ENCODE measurements at regions not wholly inside any gene's neighbourhood (a gene's known extent, or its start where the extent isn't known, plus 50 kb on each side); places are given as distances from the start of the nearest gene placed in this dataset.

DNA sequence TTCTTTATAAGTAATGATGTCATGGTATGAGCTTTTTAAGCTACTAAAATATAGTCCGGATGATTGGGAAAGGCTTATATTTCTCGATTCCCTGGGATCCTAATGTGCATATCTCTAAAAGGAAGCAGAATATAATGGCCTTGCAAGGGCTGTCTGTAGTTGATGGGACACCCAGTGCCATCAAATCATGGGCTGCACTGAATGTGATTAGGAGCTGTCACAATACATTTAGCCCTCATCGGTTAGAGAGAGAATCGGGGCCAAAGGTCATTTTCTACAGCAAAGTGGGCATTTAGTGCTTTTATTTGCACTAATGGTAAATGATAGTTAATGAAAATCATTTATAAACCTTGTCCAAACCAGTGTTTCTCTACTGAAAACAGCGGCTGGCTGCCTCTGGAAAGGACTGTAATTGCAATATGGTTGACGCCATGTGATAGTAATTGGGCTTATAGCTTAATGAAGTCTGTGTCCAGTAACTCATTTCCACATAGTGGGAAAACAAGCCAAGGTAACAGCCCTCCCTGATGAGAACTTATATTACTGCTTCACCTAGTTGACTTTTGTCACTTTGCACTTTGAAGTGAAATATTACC is 265.0 kb upstream of the AZI2 start:
- no peak for TF ChIP-seq CTCF (conservative IDR thresholded peaks at IDR 0.05; ENCODE audit: low read depth, low read length)
- no peaks in the 10 kb centered on the region for H3K27me3 ChIP-seq (ENCODE audit: insufficient read depth, low read depth)
- H3K79me2 ChIP-seq (ENCODE audit: insufficient read depth, low read depth): no peaks in the 10 kb centered on the region

GRCh38 chr3:28615071-28615470 is 266.4 kb upstream of the AZI2 start:
- Histone ChIP-seq H3K4me1 (ENCODE audit: low read depth, poor library complexity, severe bottlenecking) (no peaks in the 10 kb centered on the region), H3K9ac (no peak overlapping the region), H3K27me3 (ENCODE audit: insufficient read depth, low read depth) (no peaks in the 10 kb centered on the region), H4K20me1 (ENCODE audit: insufficient read depth) (no peaks in the 10 kb centered on the region), H3K79me2 (ENCODE audit: insufficient read depth, low read depth) (no peaks in the 10 kb centered on the region), H3K4me2 (no peak overlapping the region), H3K36me3 (ENCODE audit: insufficient read depth) (no peaks in the 10 kb centered on the region), H3K4me3 (IDR thresholded peaks at IDR 0.05; ENCODE audit: insufficient read depth, low read depth, low read length) (no peak overlapping the region), H3K27ac (no peak overlapping the region), H2AFZ (ENCODE audit: low read depth) (no peak overlapping the region)
- no peak for TF ChIP-seq CTCF (conservative IDR thresholded peaks at IDR 0.05; ENCODE audit: low read depth, low read length)

More for the DNA sequence above, 265.0 kb upstream of the AZI2 start:
- H3K4me3 ChIP-seq (IDR thresholded peaks at IDR 0.05; ENCODE audit: insufficient read depth, low read depth, low read length): no peak overlapping the region
- no peak overlapping the region for H3K9ac ChIP-seq
- H3K36me3 ChIP-seq (ENCODE audit: insufficient read depth): no peaks in the 10 kb centered on the region
- no peak overlapping the region for H3K4me2 ChIP-seq
- H4K20me1 ChIP-seq (ENCODE audit: insufficient read depth): no peaks in the 10 kb centered on the region
- no peaks in the 10 kb centered on the region for H3K4me1 ChIP-seq (ENCODE audit: low read depth, poor library complexity, severe bottlenecking)
- H3K27ac ChIP-seq: no peak overlapping the region
- no peak overlapping the region for H2AFZ ChIP-seq (ENCODE audit: low read depth)

GRCh38 chr3:28615971-28616370 is 267.3 kb upstream of the AZI2 start:
- Histone ChIP-seq H3K4me3 (IDR thresholded peaks at IDR 0.05; ENCODE audit: insufficient read depth, low read depth, low read length) (no peak overlapping the region), H3K4me2 (no peak overlapping the region)

DNA sequence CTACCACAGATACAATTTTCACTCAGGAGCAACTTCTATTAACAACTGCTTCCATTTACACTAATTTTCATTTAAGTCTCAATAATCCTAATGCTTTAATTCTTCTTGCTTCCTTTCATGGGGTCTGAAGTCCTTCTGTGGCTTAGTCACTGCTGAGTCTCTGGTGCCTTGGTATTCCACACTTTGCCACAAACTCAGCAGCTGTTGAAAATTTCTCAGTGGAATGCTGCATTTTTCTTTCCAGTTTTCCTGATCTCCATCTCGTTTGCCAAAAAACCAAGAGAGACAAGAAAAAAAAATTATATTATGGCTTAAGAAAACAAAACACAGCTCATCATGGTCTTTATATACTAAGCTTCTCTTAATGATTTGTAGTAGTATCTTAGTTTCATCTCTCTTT is 269.2 kb upstream of the AZI2 start:
- H3K27me3 ChIP-seq (ENCODE audit: insufficient read depth, low read depth): no peaks in the 10 kb centered on the region
- no peak for TF ChIP-seq CTCF (conservative IDR thresholded peaks at IDR 0.05; ENCODE audit: low read depth, low read length)
- H3K9ac ChIP-seq: no peak overlapping the region
- no peak overlapping the region for H3K4me2 ChIP-seq
- H3K36me3 ChIP-seq (ENCODE audit: insufficient read depth): no peaks in the 10 kb centered on the region
- H4K20me1 ChIP-seq (ENCODE audit: insufficient read depth): no peaks in the 10 kb centered on the region
- no peak overlapping the region for H2AFZ ChIP-seq (ENCODE audit: low read depth)
- no peaks in the 10 kb centered on the region for H3K79me2 ChIP-seq (ENCODE audit: insufficient read depth, low read depth)
- H3K27ac ChIP-seq: no peak overlapping the region
- no peaks in the 10 kb centered on the region for H3K4me1 ChIP-seq (ENCODE audit: low read depth, poor library complexity, severe bottlenecking)
- H3K4me3 ChIP-seq (IDR thresholded peaks at IDR 0.05; ENCODE audit: insufficient read depth, low read depth, low read length): no peak overlapping the region

More at GRCh38 chr3:28615971-28616370, 267.3 kb upstream of the AZI2 start:
- no peak for TF ChIP-seq CTCF (conservative IDR thresholded peaks at IDR 0.05; ENCODE audit: low read depth, low read length)
- no peak overlapping the region for H2AFZ ChIP-seq (ENCODE audit: low read depth)
- H3K27me3 ChIP-seq (ENCODE audit: insufficient read depth, low read depth): no peaks in the 10 kb centered on the region
- no peak overlapping the region for H3K9ac ChIP-seq
- H4K20me1 ChIP-seq (ENCODE audit: insufficient read depth): no peaks in the 10 kb centered on the region
- H3K36me3 ChIP-seq (ENCODE audit: insufficient read depth): no peaks in the 10 kb centered on the region
- H3K4me1 ChIP-seq (ENCODE audit: low read depth, poor library complexity, severe bottlenecking): no peaks in the 10 kb centered on the region
- no peaks in the 10 kb centered on the region for H3K79me2 ChIP-seq (ENCODE audit: insufficient read depth, low read depth)
- no peak overlapping the region for H3K27ac ChIP-seq
